Retinal pigment epithelial cell (primary cell): ENCODE measurements at regions not wholly inside any gene's neighbourhood (a gene's known extent, or its start where the extent isn't known, plus 50 kb on each side); places are given as distances from the start of the nearest gene placed in this dataset.
"Not testable (repeated sequence)": the region's sequence is repeated elsewhere in the genome, so short reads cannot be mapped to it uniquely, and the experiment has no call there.

Experiments
- DNase-seq: peaks from one replicate; pipeline ENCODE4 v3.0.0-alpha.2; 2010; ENCODE audit warnings: low read depth
- H3K4me3 ChIP-seq: 2 replicates; pipeline ENCODE4 v1.5.1; 2011; ENCODE audit warnings: mild to moderate bottlenecking, low read length, control low read depth, moderate library complexity
- TF ChIP-seq, protein P1 (sequence below): conservative IDR thresholded peaks from 2 replicates; pipeline ENCODE4 v1.5.1; 2011; ENCODE audit warnings: low read depth, low read length, control low read depth, inconsistent platforms

DNA sequence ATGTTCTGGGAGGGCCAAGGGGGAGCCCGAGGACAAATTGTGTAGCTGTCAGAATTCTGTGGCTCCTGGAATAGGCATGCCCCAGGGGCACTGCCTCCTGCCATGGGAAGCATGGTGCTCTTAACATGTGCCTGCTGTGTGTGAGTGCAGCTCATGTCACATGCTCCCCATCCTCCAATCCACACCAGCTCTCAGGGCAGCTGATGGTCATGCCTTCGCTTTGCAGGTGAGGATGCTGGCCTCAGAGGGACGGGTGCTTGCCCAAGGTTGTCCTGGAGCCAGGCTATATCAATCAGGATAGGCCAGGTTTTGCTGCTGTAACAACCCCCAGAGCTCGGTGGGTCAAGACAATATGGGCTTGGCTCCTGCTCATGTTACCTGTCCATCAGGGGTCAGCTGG, 303.4 kb downstream of the RPS24 start:
- DNase-seq = no peak
- TF ChIP-seq, protein P1, sequence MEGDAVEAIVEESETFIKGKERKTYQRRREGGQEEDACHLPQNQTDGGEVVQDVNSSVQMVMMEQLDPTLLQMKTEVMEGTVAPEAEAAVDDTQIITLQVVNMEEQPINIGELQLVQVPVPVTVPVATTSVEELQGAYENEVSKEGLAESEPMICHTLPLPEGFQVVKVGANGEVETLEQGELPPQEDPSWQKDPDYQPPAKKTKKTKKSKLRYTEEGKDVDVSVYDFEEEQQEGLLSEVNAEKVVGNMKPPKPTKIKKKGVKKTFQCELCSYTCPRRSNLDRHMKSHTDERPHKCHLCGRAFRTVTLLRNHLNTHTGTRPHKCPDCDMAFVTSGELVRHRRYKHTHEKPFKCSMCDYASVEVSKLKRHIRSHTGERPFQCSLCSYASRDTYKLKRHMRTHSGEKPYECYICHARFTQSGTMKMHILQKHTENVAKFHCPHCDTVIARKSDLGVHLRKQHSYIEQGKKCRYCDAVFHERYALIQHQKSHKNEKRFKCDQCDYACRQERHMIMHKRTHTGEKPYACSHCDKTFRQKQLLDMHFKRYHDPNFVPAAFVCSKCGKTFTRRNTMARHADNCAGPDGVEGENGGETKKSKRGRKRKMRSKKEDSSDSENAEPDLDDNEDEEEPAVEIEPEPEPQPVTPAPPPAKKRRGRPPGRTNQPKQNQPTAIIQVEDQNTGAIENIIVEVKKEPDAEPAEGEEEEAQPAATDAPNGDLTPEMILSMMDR = no peak
- H3K4me3 ChIP-seq = no peak overlapping the region

DNA sequence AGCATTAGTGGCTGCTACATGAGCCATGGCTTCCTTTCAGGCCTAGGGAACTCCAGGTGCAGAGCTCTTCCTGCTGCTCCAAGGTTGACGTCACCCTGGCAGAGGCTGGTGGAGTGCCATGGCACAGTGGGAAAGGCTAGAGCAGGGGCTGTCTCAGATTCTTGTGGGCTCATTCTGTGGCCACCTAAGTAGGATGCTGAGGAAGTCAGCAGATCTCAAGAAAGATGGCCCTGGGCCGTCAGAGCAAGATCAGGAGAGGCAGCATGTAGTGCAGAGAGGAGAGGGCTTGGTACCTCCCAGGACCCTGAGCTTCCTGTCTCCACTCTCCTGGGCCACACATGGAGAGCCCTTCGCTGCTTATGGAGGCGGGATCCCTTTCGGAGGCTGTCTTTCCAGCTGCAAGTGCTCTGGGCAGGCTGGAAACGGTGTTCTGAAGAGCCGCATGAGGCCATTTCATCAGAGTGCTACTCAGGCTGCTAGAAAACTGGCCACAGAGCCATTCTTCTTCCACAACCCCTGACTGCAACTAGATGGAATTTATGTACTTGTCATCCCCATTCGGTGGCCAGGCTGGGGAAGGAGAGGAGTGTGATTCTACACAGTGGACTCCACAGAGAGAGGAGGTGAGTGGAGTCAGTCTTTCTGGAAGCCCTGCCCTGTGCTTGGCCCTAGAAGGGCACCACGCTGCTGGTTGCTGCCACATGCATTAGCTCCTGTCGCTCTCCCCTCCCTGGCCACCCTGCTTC, 304.2 kb downstream of the RPS24 start:
- DNase-seq = no peak
- TF ChIP-seq, protein P1 = no peak
- H3K4me3 ChIP-seq = no peak overlapping the region

DNA sequence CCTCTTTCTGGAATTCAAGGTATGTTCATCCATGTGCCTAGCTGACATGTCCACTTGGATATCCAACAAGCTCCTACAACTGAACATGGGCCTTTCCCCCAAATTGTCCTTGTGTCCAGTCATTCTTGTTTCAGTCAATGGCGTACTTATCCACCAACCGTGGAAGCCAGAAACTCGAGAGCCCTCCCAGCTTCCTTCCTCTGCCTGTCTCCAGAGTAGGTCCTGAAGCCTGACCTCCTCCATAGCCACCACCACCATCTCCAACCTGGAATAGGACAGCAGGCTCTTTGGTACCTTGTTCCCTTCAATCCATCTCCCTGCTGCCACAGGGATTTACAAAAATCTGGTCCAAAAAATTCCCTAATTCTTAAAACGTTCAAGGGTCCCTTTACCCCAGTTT, 305.1 kb downstream of the RPS24 start:
- H3K4me3 ChIP-seq = no peak overlapping the region
- no peak for DNase-seq
- TF ChIP-seq, protein P1 = no peak

DNA sequence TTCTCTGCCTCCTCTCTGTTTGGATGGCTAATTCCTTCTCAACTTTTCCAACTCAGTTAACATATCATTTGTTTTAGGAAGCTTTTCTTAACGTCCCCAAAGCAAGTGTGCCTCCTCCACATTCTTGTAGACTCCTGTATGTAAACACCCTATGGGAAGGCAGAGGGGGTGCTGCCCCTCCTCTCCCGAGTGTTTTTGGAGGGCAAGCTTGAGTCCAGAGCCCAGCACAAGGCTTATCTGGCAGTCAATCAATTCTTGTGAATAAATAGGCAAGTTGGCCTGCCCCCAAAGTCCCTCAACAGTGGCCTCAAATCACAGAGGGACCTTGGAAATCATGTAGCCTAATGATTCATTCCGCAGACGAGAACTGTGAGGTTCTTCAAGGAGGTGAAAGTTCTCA, 305.6 kb downstream of the RPS24 start:
- no peak overlapping the region for H3K4me3 ChIP-seq
- DNase-seq = no peak
- TF ChIP-seq, protein P1 = no peak

DNA sequence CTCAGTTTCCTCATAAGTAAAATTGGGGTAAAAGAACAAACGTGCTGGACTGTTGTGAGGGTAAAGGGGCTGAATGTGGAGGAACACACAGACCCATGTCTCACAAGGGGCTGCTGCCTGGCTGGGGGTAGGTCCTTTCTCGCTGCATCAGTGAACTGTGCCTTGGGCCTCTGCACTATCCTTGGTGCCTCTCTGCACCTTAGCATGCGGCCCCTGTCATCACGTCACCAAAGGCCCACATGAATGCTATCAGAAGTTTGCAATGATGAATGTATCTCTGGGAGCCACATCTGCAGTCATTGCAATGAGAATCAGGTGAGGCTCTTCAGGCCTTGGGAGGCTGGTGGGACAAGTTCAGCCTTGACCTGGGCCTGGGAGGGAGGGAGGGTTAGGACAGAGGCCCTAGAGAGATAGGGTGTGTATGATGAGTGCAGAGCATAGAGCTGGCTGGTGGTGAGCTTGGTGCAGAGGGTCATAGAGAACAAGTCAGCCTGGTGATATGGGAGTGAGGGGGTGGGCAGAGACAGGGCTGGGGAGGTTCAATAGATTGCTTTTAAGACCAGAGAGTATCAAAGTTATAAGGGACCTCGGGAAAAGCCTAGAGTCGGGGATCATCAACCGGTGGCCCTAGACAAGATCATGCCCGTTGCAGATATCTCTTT, 308.4 kb downstream of the RPS24 start:
- TF ChIP-seq, protein P1 = no peak
- no peak overlapping the region for H3K4me3 ChIP-seq
- no peak for DNase-seq

DNA sequence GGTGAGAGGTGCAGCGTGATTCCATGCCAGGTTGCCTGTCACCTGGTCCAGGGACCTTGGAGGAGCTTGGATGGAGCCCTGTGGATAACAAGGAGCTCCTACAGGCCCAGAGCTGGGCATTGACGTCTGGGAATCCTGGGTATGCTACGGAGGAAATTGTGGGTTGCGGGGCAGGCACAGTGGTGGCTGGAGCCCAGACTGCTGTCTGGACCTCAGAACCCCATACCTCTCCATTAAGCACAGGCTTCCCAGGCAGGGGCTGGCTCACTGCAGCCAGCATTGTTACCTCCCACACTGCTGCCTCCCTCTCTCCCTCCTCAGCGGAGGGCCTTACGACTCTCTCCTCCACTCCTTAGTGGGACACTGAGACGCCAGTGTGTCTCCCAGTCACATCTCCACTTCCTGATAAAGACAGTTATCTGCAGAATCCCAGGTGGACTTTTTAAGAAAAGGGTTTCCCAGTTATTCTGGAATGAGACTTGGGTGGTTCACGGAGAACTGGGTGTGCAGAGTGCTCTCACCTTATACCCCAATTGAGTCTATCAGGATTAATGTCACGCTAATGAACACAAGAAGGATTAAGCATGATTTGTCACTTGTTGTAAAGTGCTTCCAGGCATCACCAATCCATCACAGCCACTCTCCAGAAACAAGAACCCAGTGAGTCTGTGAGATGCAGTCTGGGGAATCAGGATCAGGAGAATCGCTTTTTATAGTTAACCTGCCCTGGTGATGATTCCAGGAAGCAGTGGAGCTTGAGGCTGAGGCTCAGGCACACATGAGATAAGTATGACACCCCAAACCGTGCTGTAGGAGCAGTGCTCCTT, 309.4 kb downstream of the RPS24 start:
- DNase-seq = no peak
- no peak overlapping the region for H3K4me3 ChIP-seq
- TF ChIP-seq, protein P1 = no peak

DNA sequence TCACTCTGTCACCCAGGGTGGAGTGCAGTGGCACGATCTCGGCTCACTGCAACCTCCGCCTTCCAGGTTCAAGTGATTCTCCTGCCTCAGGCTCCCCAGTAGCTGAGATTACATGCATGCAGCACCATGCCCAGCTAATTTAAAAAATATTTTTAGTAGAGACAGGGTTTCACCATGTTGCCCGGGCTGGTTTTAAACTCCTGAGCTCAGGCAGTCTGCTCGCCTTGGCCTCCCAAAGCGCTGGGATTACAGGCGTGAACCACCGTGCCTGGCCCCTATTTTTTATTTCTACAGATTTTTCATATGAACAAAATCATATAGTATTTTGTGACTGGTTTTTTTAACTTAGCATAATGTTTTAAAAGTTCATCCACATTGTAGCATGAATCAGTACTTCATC, 310.6 kb downstream of the RPS24 start:
- not testable (repeated sequence) for DNase-seq, H3K4me3 ChIP-seq

DNA sequence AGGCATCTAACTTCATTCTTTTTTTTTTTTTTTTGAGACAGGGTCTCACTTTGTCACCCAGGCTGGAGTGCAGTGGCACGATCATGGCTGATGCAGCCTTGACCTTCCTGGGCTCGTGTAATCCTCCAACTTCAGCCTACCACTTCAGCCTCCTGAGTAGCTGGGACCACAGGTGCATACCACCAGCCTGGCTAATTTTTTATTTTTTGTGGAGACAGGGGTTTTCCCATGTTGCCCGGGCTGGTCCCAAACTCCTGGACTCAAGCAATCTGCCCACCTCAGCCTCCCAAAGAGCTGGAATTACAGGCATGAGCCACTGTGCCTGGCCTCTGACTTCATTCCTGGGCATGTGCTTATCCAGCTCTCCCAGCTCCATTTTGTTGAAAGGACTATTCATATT, 311.9 kb downstream of the RPS24 start:
- not testable (repeated sequence) for DNase-seq, H3K4me3 ChIP-seq
